ENCODE measurements at regions not wholly inside any gene's neighbourhood (a gene's known extent, or its start where the extent isn't known, plus 50 kb on each side); places are given as distances from the start of the nearest gene placed in this dataset.

DNA sequence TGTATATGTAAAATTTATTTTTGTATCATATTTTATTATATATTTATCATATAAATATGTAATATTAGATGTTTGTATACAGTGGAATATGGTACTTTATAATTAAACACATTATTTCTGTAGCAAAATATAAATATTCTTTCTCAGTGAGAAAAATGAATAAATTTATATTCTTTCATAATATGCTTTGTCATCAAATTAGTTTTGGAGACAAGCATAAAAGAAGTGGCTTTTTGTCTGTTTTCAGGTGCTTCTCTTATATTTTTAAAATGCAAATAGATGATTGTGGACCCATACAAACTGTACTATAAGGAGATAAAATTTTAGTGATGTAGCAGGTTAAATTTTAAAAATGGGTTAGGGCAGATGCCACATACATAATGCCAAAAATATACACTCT, 222.4 kb upstream of the CNTN5 start:
- no peak for DNase-seq (ENCODE audit: low read depth)

DNA sequence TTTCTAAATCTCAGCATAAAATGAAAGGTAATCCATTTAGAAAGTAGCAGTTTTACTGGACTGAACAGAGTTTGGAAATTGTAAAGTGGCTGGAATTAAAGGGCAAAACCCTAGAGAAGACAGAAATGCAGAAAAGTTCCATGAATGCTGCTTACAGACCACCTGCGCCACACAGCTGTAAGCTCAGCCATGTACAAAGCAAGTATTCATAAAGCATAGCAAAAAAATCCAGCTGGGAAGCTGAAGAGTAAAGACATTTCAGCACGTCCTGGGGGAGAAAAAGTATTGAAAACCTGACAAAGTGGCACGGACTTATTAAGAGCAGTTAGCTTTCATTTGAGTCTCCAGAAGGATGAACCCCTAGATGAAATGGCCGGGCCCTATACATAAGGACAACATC, 220.1 kb upstream of the CNTN5 start:
- DNase-seq (ENCODE audit: low read depth) = no peak

DNA sequence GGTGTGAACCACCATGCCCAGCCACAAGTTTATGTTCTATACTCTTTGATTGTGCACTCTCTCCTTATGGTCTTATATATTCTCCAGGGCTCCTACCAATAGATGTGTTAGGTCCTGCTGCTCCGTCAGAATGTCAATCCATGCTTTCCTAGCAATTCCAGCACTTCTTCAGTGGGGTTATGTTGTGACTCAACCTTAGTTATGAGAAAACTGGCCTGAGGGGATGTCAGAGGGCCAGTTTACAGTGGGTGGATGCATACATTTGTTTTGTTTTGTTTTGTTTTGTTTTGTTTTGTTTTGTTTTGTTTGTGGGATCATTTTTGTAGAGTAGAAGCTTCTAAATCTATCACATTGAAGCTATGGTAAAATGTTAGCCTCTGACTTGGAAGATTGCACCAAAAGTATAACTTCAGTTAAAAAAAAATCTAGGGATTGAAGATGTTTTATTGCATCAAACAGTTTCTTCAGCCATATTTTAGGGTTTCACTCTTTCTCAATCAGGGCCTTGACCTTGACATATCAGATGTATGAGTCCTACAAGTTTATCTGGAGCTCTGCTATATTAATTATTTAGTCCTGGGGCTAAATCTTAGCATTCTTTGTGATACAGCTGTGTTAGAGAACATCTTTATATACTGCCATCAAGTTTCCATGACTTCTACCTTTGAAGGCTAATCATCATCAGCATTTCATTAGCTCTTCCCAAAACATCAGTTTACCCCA, 191.6 kb upstream of the CNTN5 start:
- no peak for DNase-seq (ENCODE audit: low read depth)

- no peak for DNase-seq (ENCODE audit: low read depth)
Observed at GRCh38 chr11:98829971-98830370, 190.8 kb upstream of the CNTN5 start.

- no peak for DNase-seq (ENCODE audit: low read depth)
Observed at GRCh38 chr11:98834776-98835175, 186.0 kb upstream of the CNTN5 start.

DNA sequence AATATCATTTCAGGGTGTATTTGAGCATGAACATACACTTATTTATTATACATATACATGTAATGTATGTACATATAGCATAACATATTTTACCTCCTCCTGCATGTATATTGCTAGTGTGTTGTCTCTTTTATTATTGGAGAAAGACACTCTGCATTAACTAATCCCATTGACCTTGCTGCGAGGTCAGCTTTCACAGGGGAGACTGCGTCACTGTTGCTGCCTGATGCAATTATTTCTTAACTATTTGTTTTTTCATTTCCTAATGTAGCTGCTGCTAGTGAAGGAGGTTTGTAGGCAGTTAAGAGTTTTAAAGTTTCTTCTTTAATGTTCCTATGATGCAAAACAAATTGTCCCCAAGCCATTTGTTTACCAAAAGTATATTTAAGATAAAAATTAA, 185.4 kb upstream of the CNTN5 start:
- no peak for DNase-seq (ENCODE audit: low read depth)

GRCh38 chr11:98836156-98836555, 184.6 kb upstream of the CNTN5 start:
- no peak for DNase-seq (ENCODE audit: low read depth)

DNA sequence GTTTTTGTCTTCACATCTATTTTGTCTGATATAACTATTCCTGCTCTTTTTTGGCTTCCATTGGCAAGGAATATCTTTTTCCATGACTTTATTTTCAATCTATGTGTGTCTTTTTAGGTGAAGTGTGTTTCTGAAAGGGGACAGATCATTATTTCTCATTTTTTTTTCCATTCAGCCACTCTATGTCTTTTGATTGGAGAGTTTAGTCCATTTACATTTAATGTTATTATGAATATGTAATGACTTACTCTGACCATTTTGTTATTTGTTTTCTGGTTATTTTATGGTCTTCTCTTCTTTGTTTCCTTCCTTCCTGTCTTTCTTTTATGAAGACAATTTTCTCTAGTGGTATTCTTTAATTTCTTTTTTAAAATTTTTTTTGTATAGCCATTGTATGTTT, 178.6 kb upstream of the CNTN5 start:
- no peak for DNase-seq (ENCODE audit: low read depth)

GRCh38 chr11:98862169-98862568, 158.6 kb upstream of the CNTN5 start:
- no peak for DNase-seq (ENCODE audit: low read depth)

DNA sequence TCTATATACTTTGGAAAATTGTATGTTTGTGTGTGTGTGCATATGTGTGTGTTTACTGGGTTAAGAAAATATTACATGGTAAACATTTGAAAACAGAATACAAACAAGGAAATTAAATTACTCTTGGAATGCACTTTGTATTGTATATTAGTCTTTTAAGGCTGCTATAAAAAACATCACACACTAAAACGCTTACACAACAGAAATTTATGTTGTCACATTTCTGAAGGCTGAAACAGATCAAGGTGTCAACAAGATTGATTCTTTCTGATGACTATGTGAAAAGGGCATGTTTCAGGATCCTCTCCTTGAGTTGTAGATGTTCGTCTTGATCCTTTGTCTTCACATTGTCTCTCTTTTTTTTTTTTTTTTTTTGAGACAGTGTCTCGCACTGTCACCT, 149.1 kb upstream of the CNTN5 start:
- no peak for DNase-seq (ENCODE audit: low read depth)

GRCh38 chr11:98874050-98874449, 146.7 kb upstream of the CNTN5 start:
- DNase-seq (ENCODE audit: low read depth) = no peak

GRCh38 chr11:98895936-98896335, 124.8 kb upstream of the CNTN5 start:
- no peak for DNase-seq (ENCODE audit: low read depth)

DNA sequence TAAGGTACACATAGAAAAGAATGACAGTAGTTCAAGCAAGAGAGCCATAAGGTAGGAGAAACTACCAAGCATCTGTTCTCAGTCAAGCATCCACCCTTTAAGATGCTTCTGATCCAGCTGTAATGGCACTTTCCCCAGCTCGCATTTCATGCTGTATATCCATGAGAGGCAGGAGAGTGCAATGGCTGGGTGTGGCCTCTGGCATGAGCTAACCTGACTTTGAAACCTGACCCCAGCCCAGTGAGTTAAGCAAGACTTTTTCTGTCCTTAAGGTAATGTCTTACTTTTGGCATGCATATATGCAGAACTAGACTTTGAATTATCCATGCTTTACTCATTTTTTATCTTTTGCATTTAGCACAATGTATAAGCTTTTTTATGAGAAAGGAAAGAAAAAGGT, 79.8 kb upstream of the CNTN5 start:
- no peak for DNase-seq (ENCODE audit: low read depth)

DNA sequence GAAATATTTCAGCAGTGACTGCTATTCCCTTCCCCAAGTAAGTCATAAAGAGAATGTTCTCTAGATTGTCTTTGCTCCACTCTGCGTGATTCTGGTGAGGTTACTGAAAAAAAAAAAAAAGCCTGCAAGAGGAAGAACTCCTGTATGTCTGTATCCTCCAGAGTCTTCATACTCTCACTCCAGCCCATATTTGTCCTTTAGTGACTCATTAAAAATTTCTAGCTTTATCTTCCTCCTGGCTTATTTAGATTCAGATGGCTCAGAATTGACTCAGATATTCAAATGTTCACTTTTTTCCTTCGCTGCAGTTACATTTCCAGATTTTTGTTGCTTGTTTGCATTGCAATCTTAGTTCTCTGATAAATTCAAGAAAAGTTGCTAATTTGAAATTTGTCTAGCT, 76.3 kb upstream of the CNTN5 start:
- DNase-seq (ENCODE audit: low read depth) = no peak

GRCh38 chr11:98952107-98952506, 68.6 kb upstream of the CNTN5 start:
- DNase-seq (ENCODE audit: low read depth) = no peak

GRCh38 chr11:98955551-98955950, 65.2 kb upstream of the CNTN5 start:
- DNase-seq (ENCODE audit: low read depth) = no peak

DNA sequence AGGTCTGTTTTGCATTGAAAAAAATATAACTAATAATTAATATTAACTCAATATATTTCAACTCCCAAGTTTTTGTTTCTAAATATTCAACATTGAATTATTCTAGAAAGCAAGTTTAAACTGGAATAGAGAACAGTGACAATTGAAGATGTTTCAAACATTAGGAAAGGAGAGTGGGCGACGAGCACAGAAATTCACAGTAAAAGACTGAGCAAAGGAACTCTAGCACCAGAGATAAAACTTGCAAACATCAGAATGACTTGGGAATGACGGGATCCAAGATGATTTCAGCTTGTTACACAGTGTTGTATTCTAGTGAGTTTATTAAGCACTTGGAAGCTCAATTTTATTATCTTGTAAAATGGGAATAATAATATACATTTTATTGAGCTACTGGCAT, 56.6 kb upstream of the CNTN5 start:
- DNase-seq (ENCODE audit: low read depth) = no peak

GRCh38 chr11:98965358-98965757, 55.4 kb upstream of the CNTN5 start:
- no peak for DNase-seq (ENCODE audit: low read depth)

GRCh38 chr11:98965775-98966174, 55.0 kb upstream of the CNTN5 start:
- DNase-seq (ENCODE audit: low read depth) = no peak

DNA sequence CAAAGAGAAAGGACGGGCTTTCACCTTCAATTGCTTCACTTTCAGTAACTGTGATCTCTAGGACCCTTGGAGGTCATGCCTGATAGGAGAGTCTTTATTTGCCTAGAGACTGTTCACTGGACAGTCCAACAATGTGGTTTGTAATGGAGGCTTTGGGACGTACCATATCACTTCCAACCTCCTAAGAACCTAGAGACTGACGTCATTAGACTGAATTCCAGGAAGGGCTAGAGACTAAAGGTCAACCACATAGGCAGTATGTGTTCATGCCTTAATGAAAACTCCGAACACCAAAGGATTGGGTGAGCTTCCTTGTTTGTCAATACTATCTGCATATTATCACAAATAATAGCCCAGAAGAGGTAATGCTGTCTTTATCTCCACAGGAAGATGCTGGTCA, 53.7 kb upstream of the CNTN5 start:
- DNase-seq (ENCODE audit: low read depth) = no peak
